HepG2 (cell line): ENCODE measurements at regions not wholly inside any gene's neighbourhood (a gene's known extent, or its start where the extent isn't known, plus 50 kb on each side); places are given as distances from the start of the nearest gene placed in this dataset.

ENCODE experiments used
- CEBPB ChIP-seq: IDR thresholded peaks from 2 replicates; pipeline ENCODE4 v1.6.1; 2011; ENCODE audit warnings: low read depth, low read length, improper control_type of control experiment, borderline replicate concordance
- CTCF ChIP-seq: sonication (generic); formaldehyde crosslinking; IDR thresholded peaks from 2 replicates; pipeline ENCODE4 v1.5.0; 2020; ENCODE audit warnings: mild to moderate bottlenecking, missing genetic modification reagents, moderate library complexity
- FOXP1 ChIP-seq, 2 experiments: fragments of 450-650 bp in 1 of 2; IDR thresholded peaks; 2 replicates each; pipeline ENCODE4 v1.6.1; 2017 to 2018; ENCODE audit warnings: antibody characterized with exemption in 1 of 2
- MAZ ChIP-seq, 2 experiments: sonication (generic) in 1 of 2; formaldehyde crosslinking in 1 of 2; IDR thresholded peaks; 2 replicates each; pipeline versions ENCODE4 v1.5.0 to v1.6.1; 2012 to 2020; ENCODE audit warnings: low read depth in 2 of 2, mild to moderate bottlenecking in 2 of 2, borderline replicate concordance in 1 of 2, improper control_type of control experiment in 1 of 2, low read length in 1 of 2, missing genetic modification reagents in 1 of 2, moderate library complexity in 1 of 2
- NFE2 ChIP-seq: sonication (generic); formaldehyde crosslinking; IDR thresholded peaks from 2 replicates; pipeline ENCODE4 v1.4.0; 2020; ENCODE audit warnings: missing genetic modification reagents
- TP53 ChIP-seq: sonication (generic); formaldehyde crosslinking; conservative IDR thresholded peaks from 2 replicates; pipeline ENCODE4 v1.4.0; 2020; ENCODE audit warnings: missing genetic modification reagents
- USF2 ChIP-seq, 2 experiments: sonication (generic) in 1 of 2; formaldehyde crosslinking in 1 of 2; IDR thresholded peaks; 2 replicates each; pipeline versions ENCODE4 v1.5.1 to v1.6.1; 2011 to 2020; ENCODE audit warnings: borderline replicate concordance in 1 of 2, low read depth in 1 of 2, low read length in 1 of 2, mild to moderate bottlenecking in 1 of 2, missing genetic modification reagents in 1 of 2, moderate library complexity in 1 of 2
- ZBTB44 ChIP-seq: sonication (generic); formaldehyde crosslinking; IDR thresholded peaks from 2 replicates; pipeline ENCODE4 v1.4.0; 2020; ENCODE audit warnings: missing genetic modification reagents
- ZNF253 ChIP-seq: sonication (generic); formaldehyde crosslinking; IDR thresholded peaks from 2 replicates; pipeline ENCODE4 v1.8.0; 2022; ENCODE audit warnings: mild to moderate bottlenecking, missing genetic modification reagents, borderline replicate concordance
- ZNF343 ChIP-seq: sonication (generic); formaldehyde crosslinking; IDR thresholded peaks from 2 replicates; pipeline ENCODE4 v1.4.0; 2020; ENCODE audit warnings: mild to moderate bottlenecking, missing genetic modification reagents
- ZSCAN5A ChIP-seq: sonication (generic); formaldehyde crosslinking; IDR thresholded peaks from 2 replicates; pipeline ENCODE4 v1.8.0; 2022; ENCODE audit warnings: mild to moderate bottlenecking, missing genetic modification reagents, borderline replicate concordance

DNA sequence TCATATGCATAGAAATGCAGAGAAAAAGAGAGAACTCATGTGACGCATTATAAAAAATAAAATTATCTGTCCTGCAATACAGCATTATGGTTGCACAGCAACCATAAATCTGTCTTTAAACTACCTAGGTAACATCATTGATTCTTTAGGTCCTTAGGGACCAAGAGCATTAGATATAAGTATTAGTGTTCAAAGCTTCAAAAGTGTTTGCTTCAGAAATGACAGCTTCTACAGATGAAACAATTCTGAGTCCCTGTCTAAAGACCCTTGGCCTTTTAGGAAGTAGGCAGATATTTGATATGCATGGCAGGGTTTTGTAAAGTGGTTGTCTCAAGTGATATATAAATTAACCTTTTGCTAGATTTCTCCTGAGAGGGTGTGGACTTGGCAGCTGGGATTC, 454.2 kb downstream of the GBE1 start:
- TF ChIP-seq CTCF (CRISPR knock-in tag) = no peak
- no peak for TF ChIP-seq NFE2 (CRISPR knock-in tag)
- TF ChIP-seq CEBPB = no peak
- no peak for TF ChIP-seq ZBTB44
- no peak for TF ChIP-seq ZNF343 (CRISPR knock-in tag)
- TF ChIP-seq USF2 (IDR thresholded peaks at IDR 0.05; ENCODE audit: low read depth, low read length) = no peak
- TF ChIP-seq USF2 (CRISPR knock-in tag; IDR thresholded peaks at IDR 0.05; ENCODE audit: borderline replicate concordance) = no peak
- TF ChIP-seq FOXP1 (IDR thresholded peaks at IDR 0.05) = no peak
- TF ChIP-seq FOXP1 (CRISPR knock-in tag; IDR thresholded peaks at IDR 0.05) = no peak
- TF ChIP-seq TP53 (CRISPR knock-in tag) = no peak
- no peak for TF ChIP-seq ZNF253
- no peak for TF ChIP-seq MAZ (IDR thresholded peaks at IDR 0.05; ENCODE audit: borderline replicate concordance, low read depth, low read length)
- no peak for TF ChIP-seq MAZ (CRISPR knock-in tag; IDR thresholded peaks at IDR 0.05; ENCODE audit: low read depth)
- no peak for TF ChIP-seq ZSCAN5A (CRISPR knock-in tag)
